GM21786 (cell line): ENCODE measurements at regions not wholly inside any gene's neighbourhood (a gene's known extent, or its start where the extent isn't known, plus 50 kb on each side); places are given as distances from the start of the nearest gene placed in this dataset.
"Not testable (repeated sequence)": the region's sequence is repeated elsewhere in the genome, so short reads cannot be mapped to it uniquely, and the experiment has no call there.

Source experiments
- ATAC-seq: cut with Tn5 transposase; IDR thresholded peaks from one replicate; pipeline ENCODE4 v1.9.1; 2021; ENCODE audit not compliant: unreplicated experiment

DNA sequence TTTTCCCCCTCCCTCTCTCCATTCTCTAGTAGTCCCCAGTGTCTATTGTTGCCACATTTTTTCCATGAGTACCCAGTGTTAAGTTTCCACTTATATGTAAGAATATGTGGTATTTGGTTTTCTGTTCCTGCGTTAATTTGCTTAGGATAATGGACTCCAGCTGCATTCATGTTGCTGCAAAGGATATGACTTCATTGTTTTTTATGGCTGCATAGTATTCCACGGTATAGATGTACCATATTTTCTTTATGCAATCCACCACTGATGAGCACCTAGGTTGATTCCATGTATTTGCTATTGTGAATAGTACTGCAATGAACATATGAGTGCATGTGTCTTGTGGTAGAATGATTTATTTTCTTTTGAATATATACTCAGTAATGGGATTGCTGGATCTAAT lies 77.4 kb upstream of the MEGF10 start:
- ATAC-seq, result no peak

DNA sequence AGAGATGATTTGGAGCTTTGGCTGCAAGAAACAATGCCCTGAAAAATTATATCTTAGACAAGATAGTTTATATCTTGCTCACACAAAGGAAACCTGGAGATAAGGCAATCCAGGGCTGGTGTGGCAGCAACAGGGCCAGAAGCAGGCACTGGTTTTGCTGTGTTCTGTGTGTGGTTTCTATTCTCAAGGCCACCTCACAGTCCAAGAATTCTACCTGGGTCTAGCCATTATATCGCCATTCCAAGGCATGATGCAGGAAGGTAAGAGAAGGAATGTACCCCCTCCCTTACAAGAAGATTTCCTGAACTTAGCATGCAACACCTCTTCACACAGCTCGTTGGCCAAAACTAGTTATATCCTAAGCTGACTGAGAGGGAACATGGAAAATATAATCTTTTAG lies 74.5 kb upstream of the MEGF10 start:
- ATAC-seq, result no peak

DNA sequence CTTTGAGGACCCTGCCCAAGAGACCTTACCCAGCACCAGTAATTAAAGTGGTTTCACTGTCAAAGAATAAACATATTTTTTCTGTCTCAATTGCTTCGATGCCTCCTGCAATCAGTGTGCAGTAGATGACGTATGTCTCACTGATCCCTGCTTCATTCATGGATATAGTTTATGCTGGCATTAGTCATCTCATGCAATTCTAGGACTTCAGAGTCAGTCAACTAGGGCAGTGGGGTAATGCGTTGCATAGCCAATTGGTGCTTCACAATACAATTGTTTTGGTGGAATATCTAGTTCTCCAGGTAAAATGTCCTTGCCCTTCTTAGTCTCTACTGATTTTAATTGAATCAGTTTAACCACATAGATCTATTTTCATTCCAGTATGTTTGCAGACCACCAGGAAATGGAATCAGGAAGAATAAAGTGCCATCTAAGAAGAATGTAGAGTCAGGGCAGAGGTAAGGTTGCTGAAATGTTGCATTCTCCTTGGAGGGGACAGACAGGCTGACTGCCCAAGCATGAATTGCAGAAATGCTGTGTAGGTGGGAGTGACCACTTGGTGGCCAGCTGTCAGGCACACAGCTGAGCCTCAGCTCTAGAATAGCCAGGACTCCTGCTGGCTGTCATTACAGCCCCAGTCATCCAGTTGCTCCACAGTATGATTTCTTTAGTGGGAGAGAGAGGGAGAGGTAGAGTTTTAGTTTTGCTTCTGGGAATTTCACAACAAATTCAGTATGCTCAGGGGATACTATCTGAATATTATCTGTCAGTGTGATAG lies 73.5 kb upstream of the MEGF10 start:
- no peak for ATAC-seq

DNA sequence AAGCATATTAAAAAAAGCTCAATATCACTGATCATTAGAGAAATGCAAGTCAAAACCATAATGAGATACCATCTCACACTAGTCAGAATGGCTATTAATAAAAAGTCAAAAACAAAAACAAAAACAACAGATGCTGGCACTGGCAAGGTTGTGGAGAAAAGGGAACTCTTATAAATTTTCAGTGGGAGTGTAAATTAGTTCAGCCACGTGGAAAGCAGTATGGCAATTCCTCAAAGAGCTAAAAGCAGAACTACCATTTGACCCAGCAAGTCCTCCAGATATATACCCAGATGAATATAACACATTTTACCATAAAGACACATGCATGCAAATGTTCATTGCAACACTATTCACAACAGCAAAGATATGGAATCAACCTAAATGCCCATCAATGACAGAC lies 68.7 kb upstream of the MEGF10 start:
- not testable (repeated sequence) for ATAC-seq

DNA sequence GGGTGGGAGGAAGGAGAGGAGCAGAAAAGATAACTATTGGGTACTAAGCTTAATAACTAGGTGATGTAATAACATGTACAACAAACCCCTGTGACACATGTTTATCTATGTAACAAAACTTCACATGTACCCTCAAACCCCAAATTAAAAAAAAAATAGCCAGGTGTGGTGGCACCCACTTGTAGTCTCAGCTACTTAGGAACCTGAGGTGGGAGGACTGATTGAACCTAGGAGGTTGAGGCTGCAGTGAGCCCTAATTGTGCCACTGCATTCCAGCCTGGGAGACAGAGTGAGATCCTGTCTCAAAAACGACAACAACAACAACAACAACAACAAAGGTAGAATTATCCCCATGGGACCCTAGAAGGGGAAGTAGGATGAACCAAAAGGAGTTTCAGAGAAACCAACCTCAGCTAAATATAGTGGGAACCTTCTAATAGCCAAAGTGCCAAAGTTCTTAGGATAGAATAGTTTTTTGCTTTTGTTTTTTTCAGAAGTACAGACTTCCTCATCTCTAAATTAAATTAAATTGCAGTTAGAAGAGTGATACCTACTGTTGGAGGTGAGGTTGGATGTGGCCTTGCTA lies 67.9 kb upstream of the MEGF10 start:
- ATAC-seq, result peak; percentile 65

DNA sequence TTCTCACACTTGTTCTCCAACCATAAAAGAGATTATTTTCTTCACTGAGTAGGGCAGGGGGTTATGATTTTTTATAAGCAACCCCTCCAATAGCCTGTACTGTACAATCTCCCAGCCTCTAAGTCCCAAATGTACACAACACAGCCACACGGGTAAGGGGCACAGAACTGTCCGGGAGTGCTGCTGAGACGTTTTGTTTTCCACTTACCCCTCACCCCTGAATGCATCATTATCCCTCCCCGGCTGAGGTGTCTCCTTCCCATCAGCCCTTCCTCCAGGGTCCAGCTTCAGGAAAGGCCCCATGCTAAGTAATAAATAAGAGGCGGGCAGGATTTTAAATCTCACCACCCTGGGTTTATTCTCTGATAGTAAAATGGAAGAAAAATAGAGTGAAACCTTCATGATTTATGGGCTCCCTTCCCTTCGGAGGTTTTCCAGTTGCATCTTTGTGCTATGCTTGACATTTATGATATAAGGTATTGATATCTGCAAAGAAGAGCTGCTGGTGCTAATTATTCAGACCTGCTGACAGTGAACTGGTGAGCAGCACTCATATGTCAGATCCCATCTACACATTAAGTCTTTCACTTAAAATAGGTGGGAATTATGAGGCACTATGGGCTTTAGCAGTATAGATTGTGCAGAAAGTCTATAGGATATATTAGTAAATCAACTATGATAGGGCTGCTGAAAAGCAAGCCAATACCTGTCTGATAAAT lies 67.2 kb upstream of the MEGF10 start:
- no peak for ATAC-seq

DNA sequence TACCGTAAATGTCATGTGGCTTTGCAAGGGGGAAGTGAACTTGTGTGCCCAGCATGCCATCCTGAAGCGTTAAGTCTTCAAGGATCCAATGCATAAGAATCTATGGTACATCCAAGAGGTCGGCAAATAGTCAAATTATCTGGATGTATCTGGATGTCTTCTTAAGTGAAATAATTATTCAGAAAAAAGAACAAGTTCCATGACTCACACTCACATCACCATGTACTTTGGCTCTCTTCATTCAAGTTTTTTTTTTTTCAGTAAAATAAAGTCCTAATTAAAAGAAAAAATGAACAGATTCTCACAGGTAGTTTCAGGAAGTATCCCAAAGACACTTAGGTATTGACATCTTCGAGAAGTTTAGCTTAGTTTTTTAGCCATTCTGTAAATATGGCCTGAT lies 62.7 kb upstream of the MEGF10 start:
- ATAC-seq, result no peak

DNA sequence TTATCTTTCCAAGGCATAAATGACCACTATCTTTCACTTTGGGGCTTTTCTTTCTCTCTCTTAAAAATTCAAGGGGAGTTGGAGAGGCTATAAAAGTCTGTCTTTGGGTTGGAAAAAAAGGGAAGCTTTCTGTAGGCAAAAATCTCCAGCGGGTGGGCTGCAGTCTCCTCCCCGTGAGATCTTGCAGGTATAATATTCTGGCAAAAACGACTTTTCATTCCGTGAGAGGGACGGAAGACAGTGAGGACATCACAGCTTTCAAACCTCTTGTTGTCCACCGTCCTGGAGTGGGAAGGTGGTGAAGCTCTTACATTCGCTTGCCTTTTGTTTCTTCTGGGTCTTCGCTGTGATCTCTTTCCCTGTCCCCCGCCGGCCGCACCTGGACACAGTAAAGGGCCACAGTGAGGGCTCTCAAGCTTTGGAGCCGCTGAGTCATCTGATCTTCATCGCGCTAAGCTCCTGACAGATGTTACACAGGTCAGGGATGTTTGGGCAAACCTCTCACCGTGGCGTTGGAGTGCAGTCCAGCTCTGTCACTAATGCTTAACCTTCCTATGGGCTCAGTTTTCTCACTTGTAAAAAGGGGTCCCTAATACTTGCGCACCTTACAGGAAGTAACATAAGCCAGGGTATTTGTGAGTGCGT lies 61.9 kb upstream of the MEGF10 start:
- ATAC-seq, result no peak

DNA sequence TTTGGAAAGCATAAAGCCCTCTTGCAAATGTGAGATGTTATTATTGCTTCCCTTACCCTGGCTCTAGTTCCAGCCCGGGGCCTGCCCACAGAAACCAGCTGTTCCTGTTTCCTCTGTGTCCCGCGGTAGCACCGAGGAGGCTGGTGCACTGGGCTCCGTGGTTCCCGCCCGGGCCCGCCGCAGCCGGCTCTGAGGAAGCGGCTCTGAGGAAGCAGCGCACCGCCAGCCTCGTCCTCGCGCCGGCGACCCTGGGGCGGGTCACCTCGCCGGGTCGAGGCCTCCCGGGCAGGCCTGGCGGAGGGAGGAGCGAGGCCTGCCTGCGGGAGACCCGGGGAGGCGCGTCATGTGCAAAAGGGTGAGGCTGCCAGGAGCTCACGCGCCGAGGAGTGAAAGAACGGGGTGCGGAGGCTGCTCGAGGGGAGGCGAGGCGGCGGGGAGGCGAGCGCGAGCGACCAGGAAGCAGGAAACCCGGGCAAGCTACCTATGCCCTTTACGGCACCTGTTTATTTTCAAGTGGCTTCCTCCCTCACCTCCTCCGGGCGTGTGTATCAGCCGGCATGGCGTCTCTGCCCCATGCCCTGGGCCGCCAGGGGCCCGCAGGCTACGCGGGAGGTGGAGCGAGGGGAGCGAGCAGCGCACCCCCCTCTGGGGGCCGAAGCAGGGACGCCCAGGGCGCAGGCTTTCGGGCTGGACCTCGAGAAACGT lies 61.3 kb upstream of the MEGF10 start:
- peak; percentile 80 for ATAC-seq

DNA sequence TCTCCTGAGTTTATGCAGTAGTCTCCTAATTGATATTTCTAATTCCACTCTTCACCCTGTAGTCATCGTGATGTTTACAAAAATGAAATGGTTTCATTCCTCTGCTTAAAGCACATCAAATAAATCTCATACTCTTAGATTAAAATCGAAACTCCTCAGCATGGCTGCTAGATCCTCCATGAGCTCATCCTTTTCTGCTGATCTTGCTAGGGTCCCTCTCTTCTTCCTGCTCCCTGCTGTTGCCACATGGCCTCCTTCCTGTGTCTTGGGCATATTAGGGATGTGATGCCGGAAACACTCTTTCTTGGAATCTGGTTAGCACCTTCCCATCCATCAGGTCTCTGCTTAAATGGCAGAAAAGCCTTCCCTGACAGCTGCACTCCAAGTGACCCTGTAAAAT lies 59.5 kb upstream of the MEGF10 start:
- no peak for ATAC-seq

DNA sequence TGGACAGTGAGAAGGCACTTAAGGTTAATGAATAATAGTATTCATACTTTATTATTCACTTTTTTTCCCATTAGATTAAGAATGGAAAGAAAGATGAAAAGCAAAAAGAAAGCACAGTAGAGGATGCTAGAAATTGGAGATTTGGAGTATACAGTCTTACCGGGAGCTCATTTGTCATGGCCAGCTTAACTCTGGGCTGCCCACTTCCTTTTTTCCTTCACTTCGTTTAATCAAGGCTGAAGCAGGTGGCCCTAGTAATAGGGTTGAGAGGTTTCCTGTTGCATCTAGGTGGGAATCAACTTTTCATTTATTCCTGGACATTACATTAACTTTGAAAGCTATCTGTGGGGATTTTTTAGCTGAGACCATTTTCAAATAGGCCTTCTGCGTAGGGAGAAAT lies 57.0 kb upstream of the MEGF10 start:
- ATAC-seq, result no peak

DNA sequence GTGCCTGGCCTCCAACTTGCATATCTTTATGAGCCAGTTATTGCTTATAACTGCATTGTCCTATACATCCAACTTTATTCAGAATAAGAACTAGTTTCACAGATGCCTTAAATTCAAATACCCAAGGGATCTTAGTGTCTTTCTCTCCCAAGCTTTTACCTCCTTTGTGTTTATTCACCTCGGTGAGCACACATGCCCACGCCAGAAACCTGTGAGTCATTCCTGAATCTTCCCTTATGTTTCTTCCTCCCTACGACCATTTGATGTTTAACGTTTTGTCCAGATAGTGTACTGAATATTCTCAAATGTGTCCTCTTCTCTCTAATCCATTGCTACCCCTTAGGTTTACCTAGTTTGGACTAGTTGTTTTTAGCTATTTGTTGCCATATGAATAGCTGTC lies 55.5 kb upstream of the MEGF10 start:
- ATAC-seq, result no peak

DNA sequence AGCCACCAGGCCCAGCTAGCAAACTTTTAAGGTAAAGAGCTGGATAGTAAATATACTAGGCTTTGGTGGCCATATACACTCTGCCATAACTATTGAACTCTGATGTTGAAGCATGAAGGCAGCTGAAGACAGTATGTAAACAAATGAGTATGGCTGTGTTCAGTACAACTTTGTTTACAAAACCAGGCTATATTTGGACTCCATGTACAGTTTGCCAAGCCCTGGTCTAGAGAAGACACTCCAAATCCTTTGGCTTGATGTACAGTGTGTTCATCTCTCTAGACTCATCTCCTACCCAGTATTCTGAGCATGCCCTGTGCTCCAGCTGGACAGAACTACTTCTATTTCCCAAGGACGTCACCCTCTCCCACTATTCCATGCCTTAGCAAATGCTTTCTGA lies 54.3 kb upstream of the MEGF10 start:
- no peak for ATAC-seq
